Ectodermal cell (in vitro differentiated cells): ENCODE measurements at regions not wholly inside any gene's neighbourhood (a gene's known extent, or its start where the extent isn't known, plus 50 kb on each side); places are given as distances from the start of the nearest gene placed in this dataset.

Experiments
- H3K27ac ChIP-seq: 2 replicates; pipeline ENCODE4 v1.7.0; 2013; ENCODE audit warnings: mild to moderate bottlenecking, low read depth, low read length; ENCODE audit not compliant: insufficient read depth, poor library complexity, severe bottlenecking
- H3K27me3 ChIP-seq: 2 replicates; pipeline ENCODE4 v1.7.0; 2013; ENCODE audit warnings: mild to moderate bottlenecking, low read length; ENCODE audit not compliant: insufficient read depth, control insufficient read depth, poor library complexity, severe bottlenecking
- H3K36me3 ChIP-seq: one replicate; pipeline ENCODE4 v1.7.0; 2013; ENCODE audit warnings: low read length; ENCODE audit not compliant: control insufficient read depth, insufficient read depth
- H3K4me1 ChIP-seq: one replicate; pipeline ENCODE4 v1.7.0; 2013; ENCODE audit warnings: low read length; ENCODE audit not compliant: control insufficient read depth, insufficient read depth
- H3K4me3 ChIP-seq: 2 replicates; pipeline ENCODE4 v1.7.0; 2013; ENCODE audit warnings: low read depth, low read length, control low read depth; ENCODE audit not compliant: insufficient read depth
- H3K9me3 ChIP-seq: 2 replicates; pipeline ENCODE4 v1.7.0; 2013; ENCODE audit warnings: mild to moderate bottlenecking, low read length, moderate library complexity; ENCODE audit not compliant: control insufficient read depth
- WGBS, 2 experiments: methylation state at CpG; one replicate each; pipeline ENCODE4 v1.1.7; 2013; ENCODE audit warnings: missing lambda C conversion rate in 2 of 2; 5-methylcytosine and 5-hydroxymethylcytosine counted together

GRCh38 chr11:104524254-104524653 lies 360.3 kb upstream of the PDGFD start:
- Histone ChIP-seq H3K27ac (no peak overlapping the region), H3K36me3 (no peaks in the 10 kb centered on the region), H3K9me3 (no peaks in the 10 kb centered on the region), H3K27me3 (no peaks in the 10 kb centered on the region), H3K4me3 (no peak overlapping the region), H3K4me1 (no peaks in the 10 kb centered on the region)

DNA sequence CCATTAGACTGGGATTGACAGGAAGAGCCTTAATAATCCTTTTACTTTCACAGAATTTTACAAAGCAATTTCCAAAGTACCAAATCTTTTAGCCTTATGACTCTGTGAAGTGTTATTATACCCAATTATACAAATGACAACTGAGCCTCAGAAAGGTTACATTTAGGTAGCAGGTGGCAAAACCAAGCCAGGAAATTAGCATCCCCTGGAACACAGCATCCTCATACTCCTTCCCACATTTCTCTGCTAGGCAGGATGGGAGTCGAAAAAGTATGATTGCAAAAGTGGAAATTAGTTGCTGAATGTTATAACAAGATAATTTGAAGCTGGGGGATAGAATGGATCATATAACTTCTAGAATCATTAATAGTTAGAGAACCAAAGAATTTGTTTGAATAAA lies 359.7 kb upstream of the PDGFD start:
- Histone ChIP-seq H3K27me3 (no peaks in the 10 kb centered on the region), H3K27ac (no peak overlapping the region), H3K4me1 (no peaks in the 10 kb centered on the region), H3K9me3 (no peaks in the 10 kb centered on the region), H3K4me3 (no peak overlapping the region), H3K36me3 (no peaks in the 10 kb centered on the region)
- 80 to 100% methylated on average over 1 of the region's 1 CpG for WGBS, 2 experiments

DNA sequence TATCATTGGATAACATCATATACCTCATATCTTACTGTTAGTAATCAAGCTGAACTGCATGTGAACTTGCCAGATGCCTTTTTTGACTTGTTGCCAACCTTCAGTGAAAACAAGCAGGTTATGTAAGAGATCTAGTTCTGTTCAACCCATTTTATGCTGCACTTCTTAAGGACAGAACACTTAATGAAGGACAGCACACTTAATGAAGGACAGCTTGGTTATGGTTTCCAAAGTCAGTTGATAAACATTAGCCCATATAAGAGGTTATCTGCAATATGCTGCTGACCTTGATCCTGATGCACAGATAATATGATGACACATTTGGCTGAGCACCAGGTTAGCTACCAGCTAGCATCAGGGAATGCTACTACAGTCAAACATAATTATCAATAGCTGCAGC lies 358.7 kb upstream of the PDGFD start:
- no peak overlapping the region for H3K4me3 ChIP-seq
- no peaks in the 10 kb centered on the region for H3K36me3 ChIP-seq
- no peaks in the 10 kb centered on the region for H3K4me1 ChIP-seq
- no peaks in the 10 kb centered on the region for H3K27me3 ChIP-seq
- H3K27ac ChIP-seq, result no peak overlapping the region
- no peaks in the 10 kb centered on the region for H3K9me3 ChIP-seq

- no peaks in the 10 kb centered on the region for H3K9me3 ChIP-seq
- no peaks in the 10 kb centered on the region for H3K36me3 ChIP-seq
- no peak overlapping the region for H3K27ac ChIP-seq
- H3K27me3 ChIP-seq, result no peaks in the 10 kb centered on the region
- H3K4me3 ChIP-seq, result no peak overlapping the region
- no peaks in the 10 kb centered on the region for H3K4me1 ChIP-seq
- WGBS, 2 experiments, result 92 to 98% methylated on average over 1 to 2 of the region's 2 CpGs
Measured at GRCh38 chr11:104522123-104522522, 358.2 kb upstream of the PDGFD start.

DNA sequence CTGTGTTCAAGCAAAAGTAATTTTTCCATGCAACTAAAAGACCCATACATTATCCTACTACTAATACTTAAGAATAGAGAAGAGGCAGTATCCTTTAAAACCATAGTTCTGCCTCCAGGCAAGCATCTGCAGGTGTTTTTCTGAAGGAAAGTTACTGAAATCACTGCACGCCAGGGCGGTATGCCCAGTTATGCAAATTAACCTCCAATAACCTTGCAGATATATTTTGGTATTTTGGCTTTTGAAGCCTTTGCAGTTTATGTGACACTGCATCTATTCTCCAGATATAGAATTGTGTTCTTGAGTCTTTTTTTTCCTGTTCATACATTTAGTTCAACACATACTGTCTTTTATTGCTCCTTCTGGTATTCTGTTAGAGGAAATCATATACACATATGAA lies 346.2 kb upstream of the PDGFD start:
- H3K27me3 ChIP-seq, result no peaks in the 10 kb centered on the region
- H3K27ac ChIP-seq, result no peak overlapping the region
- H3K36me3 ChIP-seq, result no peaks in the 10 kb centered on the region
- no peak overlapping the region for H3K4me3 ChIP-seq
- 86 to 90% methylated on average over 2 of the region's 2 CpGs for WGBS, 2 experiments
- no peaks in the 10 kb centered on the region for H3K9me3 ChIP-seq
- no peaks in the 10 kb centered on the region for H3K4me1 ChIP-seq

DNA sequence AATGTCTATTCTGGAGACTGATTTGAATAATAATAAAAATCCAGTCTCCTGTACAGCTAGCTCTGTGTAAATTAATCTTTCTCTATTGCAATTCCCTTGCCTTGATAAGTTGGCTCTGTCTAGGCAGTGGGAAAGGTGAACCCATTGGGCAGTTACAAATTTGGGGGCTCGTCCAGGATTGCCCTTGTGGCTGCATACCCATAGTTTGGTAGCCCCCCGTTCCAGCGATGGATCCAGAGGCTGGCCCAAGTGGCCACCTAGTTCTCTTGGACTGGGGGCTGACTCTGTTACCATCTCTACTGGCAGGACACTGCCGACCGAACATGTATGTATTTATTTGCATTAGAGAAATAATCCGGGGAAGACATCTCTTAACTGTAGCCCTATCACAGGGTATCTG lies 326.2 kb upstream of the PDGFD start:
- Histone ChIP-seq H3K4me3 (no peak overlapping the region), H3K27me3 (no peaks in the 10 kb centered on the region), H3K36me3 (no peaks in the 10 kb centered on the region), H3K27ac (no peak overlapping the region), H3K4me1 (no peaks in the 10 kb centered on the region), H3K9me3 (no peaks in the 10 kb centered on the region)
- 96% methylated on average over 6 of the region's 6 CpGs for WGBS, 2 experiments

GRCh38 chr11:104488561-104488960 lies 324.6 kb upstream of the PDGFD start:
- no peaks in the 10 kb centered on the region for H3K36me3 ChIP-seq
- no peaks in the 10 kb centered on the region for H3K27me3 ChIP-seq
- no peaks in the 10 kb centered on the region for H3K4me1 ChIP-seq
- WGBS, 2 experiments, result 83% methylated on average over 1 of the region's 3 CpGs; no CpG with 5 or more reads in 1 of the 2 experiments
- no peak overlapping the region for H3K27ac ChIP-seq
- H3K9me3 ChIP-seq, result no peaks in the 10 kb centered on the region
- no peak overlapping the region for H3K4me3 ChIP-seq

GRCh38 chr11:104487046-104487806 lies 323.3 kb upstream of the PDGFD start:
- no peaks in the 10 kb centered on the region for H3K4me1 ChIP-seq
- H3K27me3 ChIP-seq, result no peaks in the 10 kb centered on the region
- 88 to 95% methylated on average over 2 to 4 of the region's 4 CpGs for WGBS, 2 experiments
- H3K9me3 ChIP-seq, result no peaks in the 10 kb centered on the region
- no peak overlapping the region for H3K4me3 ChIP-seq
- no peaks in the 10 kb centered on the region for H3K36me3 ChIP-seq
- no peak overlapping the region for H3K27ac ChIP-seq

DNA sequence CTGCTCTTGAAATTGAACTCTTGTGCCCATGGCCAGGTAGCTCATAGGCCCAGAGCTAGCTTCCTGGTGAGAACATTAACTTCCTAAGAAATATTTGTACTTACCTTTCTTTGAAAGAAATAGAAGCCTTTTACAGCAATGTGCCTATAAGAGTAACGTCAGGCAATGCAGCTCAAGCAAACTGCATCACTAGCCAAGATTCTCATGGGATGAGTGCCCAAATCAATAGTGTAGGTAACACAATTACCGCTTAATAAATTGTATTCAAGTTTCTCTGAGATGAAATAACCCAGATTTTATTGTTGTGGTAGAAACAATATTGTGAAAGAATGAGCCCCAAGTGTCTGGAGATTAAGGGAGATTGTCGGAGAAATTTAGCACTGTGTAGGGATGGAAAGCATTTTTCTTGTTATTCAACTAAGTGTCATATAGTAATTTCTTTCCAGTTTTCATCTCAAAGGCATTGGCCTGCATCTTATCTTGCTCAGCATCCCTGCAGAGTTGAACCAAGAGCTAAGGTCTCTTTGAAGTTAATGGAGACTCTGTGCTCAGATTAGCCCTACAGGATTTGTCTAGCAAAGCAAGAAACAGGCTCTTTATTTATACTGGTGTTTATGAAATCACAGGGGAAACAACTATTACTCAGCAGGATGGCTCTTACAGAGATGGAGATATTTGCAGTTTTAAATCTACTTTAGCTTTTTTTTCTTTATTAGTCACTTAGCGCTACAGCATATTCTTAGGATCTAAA lies 321.0 kb upstream of the PDGFD start:
- Histone ChIP-seq H3K4me3 (no peak overlapping the region), H3K27me3 (no peaks in the 10 kb centered on the region), H3K27ac (no peak overlapping the region), H3K4me1 (no peaks in the 10 kb centered on the region), H3K36me3 (no peaks in the 10 kb centered on the region), H3K9me3 (no peaks in the 10 kb centered on the region)
- 59 to 70% methylated on average over 3 to 4 of the region's 4 CpGs for WGBS, 2 experiments

GRCh38 chr11:104476898-104477297 lies 313.0 kb upstream of the PDGFD start:
- 86 to 90% methylated on average over 2 of the region's 2 CpGs for WGBS, 2 experiments
- Histone ChIP-seq H3K27ac (no peak overlapping the region), H3K4me3 (no peak overlapping the region), H3K4me1 (no peaks in the 10 kb centered on the region), H3K36me3 (no peaks in the 10 kb centered on the region), H3K27me3 (no peaks in the 10 kb centered on the region), H3K9me3 (no peaks in the 10 kb centered on the region)
